ENCODE measurements at regions not wholly inside any gene's neighbourhood (a gene's known extent, or its start where the extent isn't known, plus 50 kb on each side); places are given as distances from the start of the nearest gene placed in this dataset.

GRCh38 chr4:36824682-36825081 is 419.9 kb upstream of the NWD2 start:
- no peak overlapping the region for H3K4me3 Mint-ChIP-seq
- H3K36me3 Mint-ChIP-seq (ENCODE audit: low read depth): no peaks in the 10 kb centered on the region
- H3K27me3 Mint-ChIP-seq (ENCODE audit: insufficient read depth): no peaks in the 10 kb centered on the region
- no peaks in the 10 kb centered on the region for H3K9me3 Mint-ChIP-seq
- H3K27ac Mint-ChIP-seq: no peak overlapping the region
- no peak for DNase-seq (ENCODE audit: low spot score)
- intact Hi-C loops (cut with micrococcal nuclease): no loop called here
- no peaks in the 10 kb centered on the region for H3K4me1 Mint-ChIP-seq (ENCODE audit: low read depth)

DNA sequence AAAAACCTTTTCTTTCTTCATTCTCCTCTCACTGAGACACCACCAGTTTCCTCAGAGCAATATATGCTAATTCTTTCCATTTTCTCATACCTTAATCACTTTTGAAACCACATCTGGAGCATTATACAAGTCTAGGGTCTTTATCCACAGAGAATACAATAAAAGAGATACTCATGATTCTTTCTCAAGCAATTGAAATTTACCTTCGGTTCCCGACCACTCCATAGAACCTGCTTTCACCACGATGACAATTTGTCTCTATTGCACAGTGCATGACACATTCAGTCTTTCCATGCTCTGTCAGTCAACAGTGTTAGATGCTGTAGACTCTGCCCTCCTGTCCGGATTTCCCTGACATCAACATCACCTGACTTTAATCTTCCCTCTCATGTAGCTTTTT is 409.3 kb upstream of the NWD2 start:
- H3K9me3 Mint-ChIP-seq: no peaks in the 10 kb centered on the region
- intact Hi-C loops (cut with micrococcal nuclease): no loop called here
- H3K27me3 Mint-ChIP-seq (ENCODE audit: insufficient read depth): no peaks in the 10 kb centered on the region
- no peak overlapping the region for H3K27ac Mint-ChIP-seq
- no peak overlapping the region for H3K4me3 Mint-ChIP-seq
- no peak for DNase-seq (ENCODE audit: low spot score)
- H3K4me1 Mint-ChIP-seq (ENCODE audit: low read depth): no peaks in the 10 kb centered on the region
- H3K36me3 Mint-ChIP-seq (ENCODE audit: low read depth): no peaks in the 10 kb centered on the region

- H3K4me1 Mint-ChIP-seq (ENCODE audit: low read depth): no peaks in the 10 kb centered on the region
- no peaks in the 10 kb centered on the region for H3K36me3 Mint-ChIP-seq (ENCODE audit: low read depth)
- H3K27me3 Mint-ChIP-seq (ENCODE audit: insufficient read depth): no peaks in the 10 kb centered on the region
- intact Hi-C loops (cut with micrococcal nuclease): no loop called here
- DNase-seq (ENCODE audit: low spot score): no peak
- no peaks in the 10 kb centered on the region for H3K9me3 Mint-ChIP-seq
- no peak overlapping the region for H3K4me3 Mint-ChIP-seq
- no peak overlapping the region for H3K27ac Mint-ChIP-seq
Observed at GRCh38 chr4:36841583-36842326, 402.8 kb upstream of the NWD2 start.

GRCh38 chr4:36844448-36844847 is 400.1 kb upstream of the NWD2 start:
- DNase-seq (ENCODE audit: low spot score): no peak
- Mint-ChIP-seq H3K27ac (no peak overlapping the region), H3K36me3 (ENCODE audit: low read depth) (no peaks in the 10 kb centered on the region), H3K27me3 (ENCODE audit: insufficient read depth) (no peaks in the 10 kb centered on the region), H3K4me3 (no peak overlapping the region), H3K4me1 (ENCODE audit: low read depth) (no peaks in the 10 kb centered on the region), H3K9me3 (no peaks in the 10 kb centered on the region)
- intact Hi-C loops (cut with micrococcal nuclease): no loop called here

DNA sequence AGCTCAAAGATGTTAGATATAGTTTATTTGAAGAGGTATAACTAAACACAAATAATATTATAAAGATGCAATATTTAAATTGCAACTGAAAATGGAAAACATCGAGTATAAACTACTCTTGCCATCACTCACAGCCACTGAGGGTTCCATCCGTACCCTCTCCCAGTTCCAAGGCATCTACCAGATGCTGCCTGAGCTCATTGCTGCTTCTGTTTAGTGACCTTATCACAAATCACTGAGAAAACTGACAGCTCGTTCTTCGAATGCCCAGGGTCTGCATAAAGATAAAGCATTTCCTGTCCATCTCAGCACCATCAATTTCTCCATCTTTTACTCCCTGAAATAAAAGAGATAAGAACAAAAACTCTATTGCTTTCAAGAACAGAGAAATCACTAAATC is 391.7 kb upstream of the NWD2 start:
- Mint-ChIP-seq H3K27ac (no peak overlapping the region), H3K36me3 (ENCODE audit: low read depth) (no peaks in the 10 kb centered on the region), H3K27me3 (ENCODE audit: insufficient read depth) (no peaks in the 10 kb centered on the region), H3K9me3 (no peaks in the 10 kb centered on the region), H3K4me1 (ENCODE audit: low read depth) (no peaks in the 10 kb centered on the region), H3K4me3 (no peak overlapping the region)
- intact Hi-C loops (cut with micrococcal nuclease): no loop called here
- no peak for DNase-seq (ENCODE audit: low spot score)

- no peak for DNase-seq (ENCODE audit: low spot score)
- intact Hi-C loops (cut with micrococcal nuclease): no loop called here
- H3K4me3 Mint-ChIP-seq: no peak overlapping the region
- H3K36me3 Mint-ChIP-seq (ENCODE audit: low read depth): no peaks in the 10 kb centered on the region
- no peaks in the 10 kb centered on the region for H3K27me3 Mint-ChIP-seq (ENCODE audit: insufficient read depth)
- no peaks in the 10 kb centered on the region for H3K9me3 Mint-ChIP-seq
- no peaks in the 10 kb centered on the region for H3K4me1 Mint-ChIP-seq (ENCODE audit: low read depth)
- H3K27ac Mint-ChIP-seq: no peak overlapping the region
Observed at GRCh38 chr4:36854554-36854953, 390.0 kb upstream of the NWD2 start.

- H3K36me3 Mint-ChIP-seq (ENCODE audit: low read depth): no peaks in the 10 kb centered on the region
- H3K4me1 Mint-ChIP-seq (ENCODE audit: low read depth): no peaks in the 10 kb centered on the region
- H3K27ac Mint-ChIP-seq: no peak overlapping the region
- H3K4me3 Mint-ChIP-seq: no peak overlapping the region
- DNase-seq (ENCODE audit: low spot score): no peak
- intact Hi-C loops (cut with micrococcal nuclease): no loop called here
- no peaks in the 10 kb centered on the region for H3K27me3 Mint-ChIP-seq (ENCODE audit: insufficient read depth)
- no peaks in the 10 kb centered on the region for H3K9me3 Mint-ChIP-seq
Observed at GRCh38 chr4:36863601-36864000, 380.9 kb upstream of the NWD2 start.

DNA sequence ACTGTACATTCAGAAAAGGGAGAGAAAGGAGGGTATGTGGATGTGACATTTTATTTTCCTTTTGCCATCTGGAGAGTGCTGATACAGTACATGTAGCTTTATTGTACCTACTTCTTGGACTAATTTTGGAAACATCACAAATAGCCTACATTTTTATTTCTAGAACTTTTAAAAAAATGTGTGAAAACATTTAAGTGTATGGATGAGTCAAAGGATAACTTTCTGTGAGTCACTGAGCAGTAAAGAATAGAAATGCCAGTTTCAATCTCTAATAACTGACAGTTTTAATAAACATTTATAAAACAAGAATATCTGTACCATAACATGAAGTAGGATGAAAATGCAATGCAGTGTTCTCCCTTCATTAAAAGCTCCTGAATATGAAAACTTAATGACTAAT is 374.4 kb upstream of the NWD2 start:
- H3K36me3 Mint-ChIP-seq (ENCODE audit: low read depth): no peaks in the 10 kb centered on the region

DNA sequence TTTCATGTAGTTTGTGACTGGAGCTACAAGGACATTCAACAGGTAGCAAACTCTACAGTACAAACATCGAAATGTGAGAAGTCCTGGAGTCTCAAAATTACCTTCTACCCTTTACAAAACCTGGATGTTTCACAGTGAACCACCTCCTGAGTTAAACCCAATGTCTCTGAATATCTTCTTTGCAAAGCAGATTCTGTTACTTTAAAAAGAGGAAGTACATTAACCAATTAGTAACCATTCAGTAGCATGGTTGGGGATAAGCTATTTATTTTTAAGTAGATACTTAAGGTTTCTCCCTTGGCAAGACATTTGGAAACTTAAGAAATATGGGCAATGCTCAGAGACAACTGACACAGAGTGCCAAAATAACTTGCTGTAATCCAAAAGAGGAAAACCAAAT is 371.9 kb upstream of the NWD2 start:
- Mint-ChIP-seq H3K4me3 (no peak overlapping the region), H3K9me3 (no peaks in the 10 kb centered on the region), H3K4me1 (ENCODE audit: low read depth) (no peaks in the 10 kb centered on the region), H3K36me3 (ENCODE audit: low read depth) (no peaks in the 10 kb centered on the region), H3K27ac (no peak overlapping the region), H3K27me3 (ENCODE audit: insufficient read depth) (no peaks in the 10 kb centered on the region)
- DNase-seq (ENCODE audit: low spot score): no peak
- intact Hi-C loops (cut with micrococcal nuclease): no loop called here

More for the DNA sequence above, 374.4 kb upstream of the NWD2 start:
- H3K9me3 Mint-ChIP-seq: no peaks in the 10 kb centered on the region
- intact Hi-C loops (cut with micrococcal nuclease): no loop called here
- DNase-seq (ENCODE audit: low spot score): no peak
- no peaks in the 10 kb centered on the region for H3K4me1 Mint-ChIP-seq (ENCODE audit: low read depth)
- H3K4me3 Mint-ChIP-seq: no peak overlapping the region
- H3K27me3 Mint-ChIP-seq (ENCODE audit: insufficient read depth): no peaks in the 10 kb centered on the region
- H3K27ac Mint-ChIP-seq: no peak overlapping the region

DNA sequence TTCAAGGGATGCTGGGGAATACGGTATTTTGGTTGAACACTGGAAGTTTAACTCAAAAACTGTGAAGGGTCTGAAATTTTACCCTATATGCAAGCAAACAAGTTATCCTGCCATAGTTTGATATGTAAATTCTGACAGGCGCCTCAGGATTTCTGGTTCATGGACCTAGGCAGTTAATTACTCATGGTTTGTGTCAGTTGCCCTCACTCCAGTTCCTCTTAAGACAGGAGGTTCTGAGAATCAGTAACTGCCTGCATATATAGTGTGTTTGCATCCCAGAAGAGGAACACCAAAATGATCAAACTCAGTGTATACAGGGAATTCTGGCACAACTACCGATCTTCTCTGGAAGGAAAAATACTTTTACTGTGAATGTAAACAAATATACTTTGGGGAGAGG is 360.4 kb upstream of the NWD2 start:
- H3K36me3 Mint-ChIP-seq (ENCODE audit: low read depth): no peaks in the 10 kb centered on the region
- no peaks in the 10 kb centered on the region for H3K9me3 Mint-ChIP-seq
- H3K27me3 Mint-ChIP-seq (ENCODE audit: insufficient read depth): no peaks in the 10 kb centered on the region
- no peak overlapping the region for H3K27ac Mint-ChIP-seq
- intact Hi-C loops (cut with micrococcal nuclease): no loop called here
- H3K4me3 Mint-ChIP-seq: no peak overlapping the region
- DNase-seq (ENCODE audit: low spot score): no peak
- H3K4me1 Mint-ChIP-seq (ENCODE audit: low read depth): no peaks in the 10 kb centered on the region

- no peaks in the 10 kb centered on the region for H3K9me3 Mint-ChIP-seq
- no peaks in the 10 kb centered on the region for H3K27me3 Mint-ChIP-seq (ENCODE audit: insufficient read depth)
- H3K36me3 Mint-ChIP-seq (ENCODE audit: low read depth): no peaks in the 10 kb centered on the region
- no peaks in the 10 kb centered on the region for H3K4me1 Mint-ChIP-seq (ENCODE audit: low read depth)
- H3K4me3 Mint-ChIP-seq: no peak overlapping the region
- no peak overlapping the region for H3K27ac Mint-ChIP-seq
- intact Hi-C loops (cut with micrococcal nuclease): no loop called here
- DNase-seq (ENCODE audit: low spot score): no peak
Observed at GRCh38 chr4:36891971-36892370, 352.6 kb upstream of the NWD2 start.

DNA sequence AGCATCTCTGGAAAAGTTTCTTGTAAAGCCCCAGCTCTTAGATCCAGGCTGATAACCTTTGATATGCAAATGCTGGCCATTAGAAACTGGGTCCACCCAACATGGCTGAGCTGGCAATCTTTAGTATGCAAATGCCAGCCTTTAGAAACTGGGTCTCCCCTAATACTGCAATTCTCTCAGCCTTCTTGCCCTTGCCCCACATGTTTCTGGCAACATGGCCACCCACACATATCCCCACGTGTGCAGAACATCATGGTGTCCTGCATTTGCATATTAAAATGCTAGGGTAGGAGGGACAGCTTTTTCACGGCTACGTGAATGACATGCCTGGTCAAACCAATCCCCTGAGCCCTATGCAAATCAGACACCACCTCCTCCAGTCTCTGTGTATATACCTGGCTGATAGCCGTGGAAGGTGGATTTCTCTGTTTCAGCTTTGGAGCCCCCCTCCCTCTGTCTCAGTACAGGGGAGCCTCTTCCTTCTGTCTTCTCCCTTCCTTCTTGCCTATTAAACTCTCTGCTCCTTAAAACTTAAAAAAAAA is 344.0 kb upstream of the NWD2 start:
- Mint-ChIP-seq H3K27ac (no peak overlapping the region), H3K27me3 (ENCODE audit: insufficient read depth) (no peaks in the 10 kb centered on the region), H3K9me3 (no peaks in the 10 kb centered on the region), H3K4me3 (no peak overlapping the region), H3K4me1 (ENCODE audit: low read depth) (no peaks in the 10 kb centered on the region), H3K36me3 (ENCODE audit: low read depth) (no peaks in the 10 kb centered on the region)
- DNase-seq (ENCODE audit: low spot score): no peak
- intact Hi-C loops (cut with micrococcal nuclease): no loop called here

DNA sequence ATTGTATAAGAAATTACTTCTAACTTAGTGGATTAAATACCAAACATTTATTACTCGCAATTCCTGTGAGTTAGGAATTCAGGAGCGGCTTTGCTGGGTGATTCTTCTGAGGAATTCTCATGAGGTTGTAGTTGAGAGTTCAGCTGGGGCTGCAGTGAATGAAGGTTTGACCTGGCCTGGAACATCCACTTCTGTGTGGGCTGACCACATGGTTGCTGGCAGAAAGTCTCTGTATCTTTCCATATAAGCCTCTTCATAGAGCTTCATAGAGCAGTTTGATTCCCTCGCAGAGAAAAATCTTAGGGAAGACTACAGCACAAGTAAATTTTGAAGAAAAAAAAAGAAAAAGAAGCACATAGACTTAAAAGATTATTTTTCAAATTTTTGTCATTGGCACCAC is 339.7 kb upstream of the NWD2 start:
- Mint-ChIP-seq H3K4me3 (no peak overlapping the region), H3K27me3 (ENCODE audit: insufficient read depth) (no peaks in the 10 kb centered on the region), H3K4me1 (ENCODE audit: low read depth) (no peaks in the 10 kb centered on the region), H3K36me3 (ENCODE audit: low read depth) (no peaks in the 10 kb centered on the region), H3K9me3 (no peaks in the 10 kb centered on the region), H3K27ac (no peak overlapping the region)
- intact Hi-C loops (cut with micrococcal nuclease): no loop called here
- DNase-seq (ENCODE audit: low spot score): no peak

GRCh38 chr4:36914106-36914505 is 330.4 kb upstream of the NWD2 start:
- intact Hi-C loops (cut with micrococcal nuclease): no loop called here
- Mint-ChIP-seq H3K27me3 (ENCODE audit: insufficient read depth) (no peaks in the 10 kb centered on the region), H3K36me3 (ENCODE audit: low read depth) (no peaks in the 10 kb centered on the region), H3K27ac (no peak overlapping the region), H3K9me3 (no peaks in the 10 kb centered on the region), H3K4me1 (ENCODE audit: low read depth) (no peaks in the 10 kb centered on the region), H3K4me3 (no peak overlapping the region)
- no peak for DNase-seq (ENCODE audit: low spot score)
